ENCODE measurements at regions not wholly inside any gene's neighbourhood (a gene's known extent, or its start where the extent isn't known, plus 50 kb on each side); places are given as distances from the start of the nearest gene placed in this dataset.

DNA sequence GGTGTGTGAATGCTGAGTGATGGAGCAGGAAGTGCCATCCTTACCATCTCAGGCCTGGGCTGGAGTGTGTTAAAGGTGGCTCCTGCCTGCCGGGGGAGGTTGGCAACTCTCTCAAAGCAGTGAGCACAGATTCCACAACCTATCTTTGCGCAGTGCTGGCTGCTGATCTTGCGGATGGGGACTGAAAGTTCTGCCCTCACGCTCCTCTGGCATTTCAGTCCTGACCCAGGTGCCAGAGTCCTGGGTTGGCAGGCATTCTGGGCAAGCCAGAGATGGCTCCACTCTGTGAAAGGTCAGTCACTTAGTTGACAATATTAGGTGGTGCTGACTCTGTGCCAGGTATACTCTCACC lies 315.5 kb downstream of the RPS24 start:
- TF ChIP-seq POLR2AphosphoS5 (IDR thresholded peaks at IDR 0.05; ENCODE audit: low read depth, low read length) = no peak
- no peak for TF ChIP-seq SIN3A (IDR thresholded peaks at IDR 0.05; ENCODE audit: borderline replicate concordance, insufficient read depth, low read length)
- TF ChIP-seq FOXP2 (optimal IDR thresholded peaks at IDR 0.05; ENCODE audit: borderline replicate concordance, extremely low read depth, extremely low read length, insufficient read depth) = no peak
- no peak for TF ChIP-seq REST (IDR thresholded peaks at IDR 0.05; ENCODE audit: insufficient read depth in 1 of 2, low read depth in 2 of 2, low read length in 2 of 2)
- TF ChIP-seq TAF1 (IDR thresholded peaks at IDR 0.05; ENCODE audit: borderline replicate concordance, insufficient read depth, low read length) = no peak

GRCh38 chr10:78349911-78350663 lies 316.4 kb downstream of the RPS24 start:
- TF ChIP-seq TAF1 (IDR thresholded peaks at IDR 0.05; ENCODE audit: borderline replicate concordance, insufficient read depth, low read length) = no peak

GRCh38 chr10:78351283-78351682 lies 317.6 kb downstream of the RPS24 start:
- no peak for TF ChIP-seq REST (IDR thresholded peaks at IDR 0.05; ENCODE audit: insufficient read depth in 1 of 2, low read depth in 2 of 2, low read length in 2 of 2)
- TF ChIP-seq TAF1 (IDR thresholded peaks at IDR 0.05; ENCODE audit: borderline replicate concordance, insufficient read depth, low read length) = no peak
- TF ChIP-seq SIN3A (IDR thresholded peaks at IDR 0.05; ENCODE audit: borderline replicate concordance, insufficient read depth, low read length) = no peak
- TF ChIP-seq POLR2AphosphoS5 (IDR thresholded peaks at IDR 0.05; ENCODE audit: low read depth, low read length) = no peak
- no peak for TF ChIP-seq FOXP2 (optimal IDR thresholded peaks at IDR 0.05; ENCODE audit: borderline replicate concordance, extremely low read depth, extremely low read length, insufficient read depth)

DNA sequence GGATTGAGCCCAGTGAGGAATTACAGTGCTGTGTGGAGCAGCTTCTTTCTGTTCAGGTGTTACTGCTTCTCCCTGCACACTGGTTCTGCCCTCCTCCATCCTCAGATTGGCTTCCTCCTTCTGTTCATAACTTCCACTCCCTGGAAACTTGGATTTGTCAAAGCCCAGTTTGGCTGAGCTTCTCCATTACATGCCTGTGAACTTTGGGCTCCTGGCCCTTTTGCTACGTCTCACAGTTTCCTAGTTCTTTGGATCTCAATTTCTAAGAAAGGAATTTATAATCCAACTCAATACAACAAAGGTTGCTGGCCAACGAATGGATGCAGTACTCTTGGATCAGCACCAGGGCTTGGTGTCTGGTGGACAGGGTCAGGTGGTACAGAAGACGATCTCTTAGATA lies 318.1 kb downstream of the RPS24 start:
- TF ChIP-seq POLR2AphosphoS5 (IDR thresholded peaks at IDR 0.05; ENCODE audit: low read depth, low read length) (no peak), REST (IDR thresholded peaks at IDR 0.05; ENCODE audit: insufficient read depth in 1 of 2, low read depth in 2 of 2, low read length in 2 of 2) (no peak), TAF1 (IDR thresholded peaks at IDR 0.05; ENCODE audit: borderline replicate concordance, insufficient read depth, low read length) (no peak), FOXP2 (optimal IDR thresholded peaks at IDR 0.05; ENCODE audit: borderline replicate concordance, extremely low read depth, extremely low read length, insufficient read depth) (no peak), SIN3A (IDR thresholded peaks at IDR 0.05; ENCODE audit: borderline replicate concordance, insufficient read depth, low read length) (no peak)

DNA sequence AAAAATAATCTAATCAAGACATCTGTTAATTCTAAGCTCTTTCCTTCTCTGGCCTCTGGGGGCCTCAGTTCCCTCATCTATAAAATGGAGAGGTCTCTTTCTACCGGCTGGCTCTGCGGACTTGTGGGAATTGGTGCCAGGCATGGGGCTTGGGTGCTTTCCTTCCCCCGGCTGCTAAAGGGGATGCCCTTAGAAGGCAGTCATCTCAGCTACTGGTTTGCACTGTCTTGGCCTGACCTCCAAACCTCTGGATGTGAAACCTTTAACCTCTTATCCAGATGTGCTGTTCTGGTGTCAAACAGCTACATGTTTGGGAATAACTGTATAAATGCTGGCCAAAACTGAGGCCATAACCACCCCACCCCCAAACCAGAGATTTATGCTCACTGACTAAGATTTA lies 320.0 kb downstream of the RPS24 start:
- TF ChIP-seq FOXP2 (optimal IDR thresholded peaks at IDR 0.05; ENCODE audit: borderline replicate concordance, extremely low read depth, extremely low read length, insufficient read depth) (no peak), TAF1 (IDR thresholded peaks at IDR 0.05; ENCODE audit: borderline replicate concordance, insufficient read depth, low read length) (no peak), POLR2AphosphoS5 (IDR thresholded peaks at IDR 0.05; ENCODE audit: low read depth, low read length) (no peak), REST (IDR thresholded peaks at IDR 0.05; ENCODE audit: insufficient read depth in 1 of 2, low read depth in 2 of 2, low read length in 2 of 2) (no peak), SIN3A (IDR thresholded peaks at IDR 0.05; ENCODE audit: borderline replicate concordance, insufficient read depth, low read length) (no peak)
